ENCODE measurements at regions not wholly inside any gene's neighbourhood (a gene's known extent, or its start where the extent isn't known, plus 50 kb on each side); places are given as distances from the start of the nearest gene placed in this dataset.
"Not testable (repeated sequence)": the region's sequence is repeated elsewhere in the genome, so short reads cannot be mapped to it uniquely, and the experiment has no call there.

DNA sequence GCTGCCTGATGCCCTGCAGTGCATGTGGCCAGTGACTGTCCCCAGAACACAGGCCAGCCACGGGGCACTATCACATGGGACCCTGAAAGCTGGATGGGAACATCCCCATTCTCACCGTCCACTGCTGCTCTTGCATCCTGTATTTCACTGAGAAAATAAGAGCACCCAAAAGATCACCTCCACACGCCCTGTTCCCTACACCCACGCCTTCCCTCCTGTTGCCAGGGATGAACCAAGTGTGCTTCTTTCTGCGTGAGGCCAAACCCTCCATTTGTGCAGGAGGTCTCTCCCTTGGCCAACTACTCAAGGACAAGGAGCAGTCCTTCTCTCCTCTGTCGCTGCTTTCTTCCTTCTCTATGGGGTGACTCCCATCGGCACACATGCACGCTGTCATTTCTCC, 118.3 kb downstream of the LRRC37A3 start:
- not testable (repeated sequence) for H3K27me3 Mint-ChIP-seq, H3K9me3 Mint-ChIP-seq, H3K4me3 Mint-ChIP-seq, H3K4me1 Mint-ChIP-seq
- peaks cover 10% of the 10 kb centered on the region for H3K36me3 Mint-ChIP-seq
- peak overlapping the region in 1 of 3 donors; percentile 85 for H3K27ac Mint-ChIP-seq

DNA sequence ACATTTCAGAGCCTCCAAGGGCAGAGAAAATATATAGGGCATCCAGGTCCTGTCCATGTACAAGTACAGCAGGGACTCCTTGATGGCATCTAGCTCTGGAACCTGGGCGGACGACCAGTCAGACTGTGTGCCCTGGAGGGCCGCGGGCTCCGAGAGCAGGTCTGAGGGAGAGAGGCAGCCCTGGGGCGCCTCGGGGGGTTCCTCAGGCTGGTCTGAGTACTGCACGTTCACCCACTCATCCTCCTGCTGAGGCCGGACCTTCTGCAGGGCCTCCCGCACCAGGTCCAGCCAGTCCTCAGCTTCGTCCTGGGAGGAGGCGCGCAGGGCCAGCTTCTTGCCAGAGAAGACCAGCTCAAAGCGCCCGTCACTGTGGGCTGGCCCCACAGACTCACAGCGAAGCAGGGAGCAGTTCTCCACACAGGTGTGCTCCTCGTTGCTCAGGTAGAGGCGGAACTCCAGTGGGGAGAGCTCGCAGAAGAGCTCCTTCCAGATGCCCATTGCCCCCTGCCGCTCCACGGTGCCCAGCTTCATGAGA, 118.8 kb downstream of the LRRC37A3 start:
- H3K4me3 Mint-ChIP-seq, H3K4me1 Mint-ChIP-seq, H3K27ac Mint-ChIP-seq, H3K27me3 Mint-ChIP-seq, H3K9me3 Mint-ChIP-seq: not testable (repeated sequence)
- peaks cover 10% of the 10 kb centered on the region for H3K36me3 Mint-ChIP-seq

GRCh38 chr17:64799543-64800188, 119.6 kb downstream of the LRRC37A3 start:
- H3K27me3 Mint-ChIP-seq, H3K9me3 Mint-ChIP-seq, H3K4me1 Mint-ChIP-seq, H3K4me3 Mint-ChIP-seq: not testable (repeated sequence)
- H3K27ac Mint-ChIP-seq: peak overlapping the region in 1 of 3 donors; percentile 89
- peaks cover 10% of the 10 kb centered on the region for H3K36me3 Mint-ChIP-seq

DNA sequence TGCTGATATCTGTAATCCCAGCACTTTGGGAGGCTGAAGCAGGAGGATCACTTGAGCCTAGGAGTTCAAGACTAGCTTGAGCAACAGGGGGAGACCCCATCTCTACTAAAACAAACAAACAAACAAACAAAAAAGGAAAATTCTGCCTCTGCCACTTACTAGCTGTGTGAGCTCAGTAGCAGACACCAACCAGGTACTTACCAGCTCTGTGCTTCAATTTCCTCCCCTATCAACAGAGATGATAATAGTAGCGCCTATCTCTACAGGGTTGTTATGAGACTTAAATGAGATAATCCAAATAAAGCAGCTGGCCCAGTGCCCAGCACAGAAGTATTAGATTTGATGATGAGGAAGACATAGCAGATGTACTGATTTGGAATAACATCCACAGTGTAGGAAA, 120.3 kb downstream of the LRRC37A3 start:
- not testable (repeated sequence) for H3K4me1 Mint-ChIP-seq, H3K27me3 Mint-ChIP-seq, H3K9me3 Mint-ChIP-seq, H3K4me3 Mint-ChIP-seq, H3K27ac Mint-ChIP-seq
- H3K36me3 Mint-ChIP-seq: peaks cover 10% of the 10 kb centered on the region

DNA sequence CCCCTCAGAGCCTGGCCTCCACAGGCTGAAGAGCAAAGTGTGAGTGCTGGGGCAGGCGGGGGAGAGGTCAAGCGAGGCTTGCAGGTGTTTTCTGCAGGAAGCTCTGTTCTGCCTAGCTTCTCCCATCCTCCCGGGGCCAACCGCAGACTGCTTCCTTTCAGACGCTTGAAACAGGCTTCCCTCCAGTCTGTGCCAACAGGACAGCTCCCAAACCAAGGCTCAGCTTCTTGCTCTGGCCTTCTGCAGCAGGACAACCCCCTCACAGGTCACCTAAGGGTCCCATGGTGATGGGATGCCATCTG, 120.8 kb downstream of the LRRC37A3 start:
- H3K27ac Mint-ChIP-seq, H3K9me3 Mint-ChIP-seq, H3K4me1 Mint-ChIP-seq, H3K27me3 Mint-ChIP-seq: not testable (repeated sequence)
- H3K4me3 Mint-ChIP-seq: peak overlapping the region in 2 of 4 donors; percentile 72 to 73
- peaks cover 10% of the 10 kb centered on the region for H3K36me3 Mint-ChIP-seq

DNA sequence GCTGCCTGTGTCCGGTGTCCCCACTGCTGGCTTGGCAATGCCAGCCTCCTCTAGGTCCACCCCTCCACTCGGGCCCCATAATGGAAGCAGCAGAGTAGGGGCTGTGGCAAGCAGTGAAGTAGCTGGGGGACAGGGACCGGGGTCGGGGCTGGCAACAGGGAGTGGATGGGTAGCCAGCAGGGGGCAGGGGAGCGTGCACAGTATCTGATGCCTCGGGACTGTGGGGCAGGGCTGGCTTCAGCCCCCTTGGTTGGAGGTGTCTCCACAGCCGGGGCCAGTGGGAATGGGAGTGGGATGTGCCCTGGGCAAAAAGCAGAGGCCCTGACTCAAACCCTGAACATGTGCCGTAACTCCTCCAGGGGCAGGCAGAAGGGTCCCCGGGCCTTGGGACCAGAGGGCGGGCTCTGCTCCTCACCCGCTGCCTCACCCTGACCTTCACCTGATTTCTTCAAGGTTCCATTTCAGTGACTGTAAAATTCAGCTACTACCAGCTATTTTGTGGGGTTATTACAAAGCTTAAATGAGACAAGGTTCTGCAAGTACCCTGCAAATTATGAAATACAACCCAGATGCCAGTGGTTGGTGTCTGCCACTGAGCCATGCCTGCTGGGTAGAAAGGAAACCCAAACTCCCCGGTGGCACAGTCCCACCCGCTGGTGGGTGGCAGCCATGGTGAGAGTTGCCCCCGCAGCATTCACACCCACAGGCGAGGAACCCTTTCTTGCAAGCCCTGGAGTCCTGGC, 121.4 kb downstream of the LRRC37A3 start:
- H3K4me3 Mint-ChIP-seq: peak overlapping the region in 1 of 4 donors; percentile 72
- not testable (repeated sequence) for H3K27me3 Mint-ChIP-seq, H3K9me3 Mint-ChIP-seq, H3K4me1 Mint-ChIP-seq, H3K27ac Mint-ChIP-seq
- peaks cover 10% of the 10 kb centered on the region for H3K36me3 Mint-ChIP-seq

- not testable (repeated sequence) for H3K36me3 Mint-ChIP-seq, H3K4me3 Mint-ChIP-seq, H3K27ac Mint-ChIP-seq, H3K9me3 Mint-ChIP-seq, H3K4me1 Mint-ChIP-seq, H3K27me3 Mint-ChIP-seq
These were observed 123.9 kb downstream of the LRRC37A3 start for GRCh38 chr17:64795342-64795741.

- not testable (repeated sequence) for H3K4me3 Mint-ChIP-seq, H3K27me3 Mint-ChIP-seq, H3K36me3 Mint-ChIP-seq, H3K4me1 Mint-ChIP-seq, H3K27ac Mint-ChIP-seq, H3K9me3 Mint-ChIP-seq
These were observed 124.6 kb downstream of the LRRC37A3 start for GRCh38 chr17:64794548-64795274.

GRCh38 chr17:64794113-64794512, 125.2 kb downstream of the LRRC37A3 start:
- not testable (repeated sequence) for H3K27me3 Mint-ChIP-seq, H3K27ac Mint-ChIP-seq, H3K4me1 Mint-ChIP-seq, H3K36me3 Mint-ChIP-seq, H3K4me3 Mint-ChIP-seq, H3K9me3 Mint-ChIP-seq

GRCh38 chr17:64792793-64793575, 126.3 kb downstream of the LRRC37A3 start:
- not testable (repeated sequence) for H3K9me3 Mint-ChIP-seq, H3K36me3 Mint-ChIP-seq, H3K4me1 Mint-ChIP-seq, H3K27ac Mint-ChIP-seq, H3K27me3 Mint-ChIP-seq, H3K4me3 Mint-ChIP-seq

GRCh38 chr17:64792276-64792675, 127.0 kb downstream of the LRRC37A3 start:
- not testable (repeated sequence) for H3K4me3 Mint-ChIP-seq, H3K36me3 Mint-ChIP-seq, H3K27ac Mint-ChIP-seq, H3K4me1 Mint-ChIP-seq, H3K27me3 Mint-ChIP-seq, H3K9me3 Mint-ChIP-seq

DNA sequence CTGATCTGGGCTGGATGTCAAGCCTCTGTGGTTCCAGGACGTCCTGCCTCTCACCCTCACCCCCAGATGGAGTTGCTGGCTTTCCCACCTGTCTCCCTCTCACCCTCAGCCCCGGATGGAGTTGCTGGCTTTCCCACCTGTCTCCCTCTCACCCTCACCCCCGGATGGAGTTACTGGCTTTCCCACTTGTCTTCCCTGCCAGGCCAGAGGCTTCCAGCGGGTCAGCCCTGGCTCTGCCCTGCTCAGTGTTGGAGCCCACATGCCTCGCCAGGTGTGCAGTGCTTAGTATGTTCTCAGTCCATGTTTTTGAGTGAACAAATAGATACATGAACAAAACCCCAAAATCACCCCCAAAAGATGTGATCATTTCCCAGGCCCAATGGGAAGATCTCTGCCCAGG, 127.6 kb downstream of the LRRC37A3 start:
- H3K27me3 Mint-ChIP-seq, H3K4me3 Mint-ChIP-seq, H3K36me3 Mint-ChIP-seq, H3K4me1 Mint-ChIP-seq, H3K27ac Mint-ChIP-seq, H3K9me3 Mint-ChIP-seq: not testable (repeated sequence)

DNA sequence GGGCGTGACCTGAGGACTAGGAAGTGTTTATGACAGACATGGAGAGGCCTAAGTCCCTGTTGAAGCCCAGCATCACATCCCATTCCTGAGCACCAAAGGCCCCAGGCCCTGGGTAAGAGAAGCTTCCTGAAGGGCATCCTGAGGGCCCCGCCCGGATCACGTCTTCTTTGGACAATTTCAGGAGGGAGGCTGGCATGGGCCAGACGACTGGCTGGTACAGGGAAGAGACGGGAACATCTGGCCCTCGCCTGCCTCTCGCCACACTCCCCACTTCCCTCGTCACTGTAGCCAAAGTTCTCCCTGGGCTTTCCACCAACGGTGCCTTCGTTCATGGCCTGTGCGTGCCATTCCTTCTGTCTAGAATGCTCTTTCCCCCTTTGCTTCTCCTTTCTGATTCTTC, 128.1 kb downstream of the LRRC37A3 start:
- not testable (repeated sequence) for H3K4me3 Mint-ChIP-seq, H3K4me1 Mint-ChIP-seq, H3K27ac Mint-ChIP-seq, H3K36me3 Mint-ChIP-seq, H3K27me3 Mint-ChIP-seq, H3K9me3 Mint-ChIP-seq

DNA sequence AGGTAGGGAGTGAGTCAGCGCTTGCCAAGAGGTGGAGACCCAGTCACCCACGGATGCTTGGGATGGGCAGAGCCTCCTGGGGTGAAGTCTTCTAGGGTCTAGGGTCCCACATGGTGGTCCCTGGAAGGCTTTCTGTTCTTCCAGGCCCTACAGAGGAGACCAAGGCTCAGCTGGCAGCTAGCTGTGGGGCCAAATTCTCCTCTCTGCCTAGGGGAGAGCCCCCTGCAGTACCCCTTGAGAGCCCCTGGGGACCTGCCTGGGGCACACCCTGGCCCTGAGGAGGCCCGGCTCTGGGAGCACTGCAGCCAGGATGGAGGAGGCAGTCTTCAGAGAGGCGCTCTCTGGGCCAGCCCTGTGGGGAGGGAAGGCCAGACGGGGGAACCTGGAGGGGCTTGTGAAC, 128.6 kb upstream of the SMURF2 start:
- not testable (repeated sequence) for H3K9me3 Mint-ChIP-seq, H3K4me3 Mint-ChIP-seq, H3K27me3 Mint-ChIP-seq, H3K4me1 Mint-ChIP-seq, H3K27ac Mint-ChIP-seq, H3K36me3 Mint-ChIP-seq

- not testable (repeated sequence) for H3K4me1 Mint-ChIP-seq, H3K4me3 Mint-ChIP-seq, H3K36me3 Mint-ChIP-seq, H3K9me3 Mint-ChIP-seq, H3K27ac Mint-ChIP-seq, H3K27me3 Mint-ChIP-seq
These were observed 128.1 kb upstream of the SMURF2 start for GRCh38 chr17:64790193-64790592.

Measured in IgD-negative memory B cell (primary cell).